GM12878 (cell line): ENCODE measurements at regions not wholly inside any gene's neighbourhood (a gene's known extent, or its start where the extent isn't known, plus 50 kb on each side); places are given as distances from the start of the nearest gene placed in this dataset.

Experiments
- ATAC-seq: fragments of 200-7000 bp; cut with Tn5 transposase; 3 replicates; pipeline ENCODE4 v1.9.1; 2020; ENCODE audit warnings: mild to moderate bottlenecking, moderate library complexity
- BruUV-seq: library from RNA; stranded (reverse); fragments of 400-500 nt; replicated peaks from 2 replicates; lab custom pipeline; 2021; lab: Mats Ljungman, UMichigan
- CTCF ChIA-PET: fragments of 300-600 bp; sonication (Branson Sonifier 250); formaldehyde crosslinking; extraction: SDS; loops from one replicate; lab custom pipeline; 2021; ENCODE audit warnings: inconsistent platforms; lab: Yijun Ruan, JAX
- POLR2A ChIA-PET: fragments of 350-600 bp; formaldehyde crosslinking; extraction: SDS; loops from one replicate; lab custom pipeline; 2021; ENCODE audit warnings: inconsistent platforms; lab: Charles Lee
- RAD21 ChIA-PET: fragments of 300-600 bp; sonication (Branson Sonifier 250); formaldehyde crosslinking; loops from one replicate; lab custom pipeline; 2023; ENCODE audit warnings: antibody characterized with exemption; ENCODE audit not compliant: unreplicated experiment; lab: Charles Lee
- SMC1A ChIA-PET: fragments of 300-600 bp; sonication (Branson Sonifier 250); formaldehyde crosslinking; loops from one replicate; lab custom pipeline; 2023; ENCODE audit not compliant: unreplicated experiment, uncharacterized antibody; lab: Charles Lee
- DNase-seq: peaks from one replicate; pipeline ENCODE4 v3.0.0-alpha.2; 2011; ENCODE audit warnings: low read depth, low spot score
- FAIRE-seq: peaks from 3 replicates; lab custom pipeline; 2011; peaks lifted over from hg19 to GRCh38; lab: Jason Lieb, UNC
- H2AFZ ChIP-seq: 2 replicates; pipeline ENCODE4 v1.6.0; 2011; ENCODE audit warnings: low read depth, low read length, control low read depth; ENCODE audit not compliant: control insufficient read depth
- H3K27ac ChIP-seq: 2 replicates; pipeline ENCODE4 v1.5.1; 2011; ENCODE audit warnings: control low read depth; ENCODE audit not compliant: control insufficient read depth, insufficient read depth
- H3K27me3 ChIP-seq, 2 experiments: replicated peaks in 1 of 2; 2 replicates each; pipeline versions ENCODE4 v1.6.0 to v1.6.1; 2011; ENCODE audit warnings: low read length in 1 of 2; ENCODE audit not compliant: control insufficient read depth in 2 of 2, insufficient read depth in 2 of 2
- H3K36me3 ChIP-seq, 2 experiments: 2 replicates each; pipeline ENCODE4 v1.5.1; 2011; ENCODE audit warnings: low read length in 1 of 2; ENCODE audit not compliant: control insufficient read depth in 2 of 2, insufficient read depth in 2 of 2
- H3K4me1 ChIP-seq: 2 replicates; pipeline ENCODE4 v1.6.1; 2011; ENCODE audit warnings: mild to moderate bottlenecking, low read length, moderate library complexity, mixed read lengths; ENCODE audit not compliant: control insufficient read depth, insufficient read depth
- H3K4me2 ChIP-seq: 2 replicates; pipeline ENCODE4 v1.6.0; 2011; ENCODE audit warnings: control low read depth; ENCODE audit not compliant: control insufficient read depth, insufficient read depth
- H3K4me3 ChIP-seq: fragments of 200-600 bp; sonication (generic); 2 replicates; pipeline ENCODE4 v1.5.1; 2016
- H3K79me2 ChIP-seq: 2 replicates; pipeline ENCODE4 v1.6.0; 2011; ENCODE audit warnings: low read length; ENCODE audit not compliant: control insufficient read depth, insufficient read depth
- H3K9ac ChIP-seq: 2 replicates; pipeline ENCODE4 v1.8.0; 2011; ENCODE audit warnings: low read length, control low read depth, mixed read lengths; ENCODE audit not compliant: control insufficient read depth, insufficient read depth
- H3K9me3 ChIP-seq: replicated peaks from 3 replicates; pipeline ENCODE4 v1.5.1; 2011; ENCODE audit warnings: mild to moderate bottlenecking, low read length; ENCODE audit not compliant: control insufficient read depth, insufficient read depth
- H4K20me1 ChIP-seq: 2 replicates; pipeline ENCODE4 v1.6.0; 2011; ENCODE audit not compliant: control insufficient read depth, insufficient read depth
- BCL3 ChIP-seq: IDR thresholded peaks from 2 replicates; pipeline ENCODE4 v1.6.1; 2011; ENCODE audit warnings: borderline replicate concordance, low read depth, mild to moderate bottlenecking, moderate library complexity, low read length; ENCODE audit not compliant: insufficient read depth, poor library complexity, severe bottlenecking
- CEBPB ChIP-seq, 2 experiments: fragments of 150-350 bp in 1 of 2; IDR thresholded peaks; 2 replicates each; pipeline ENCODE4 v1.6.1; 2012 to 2014; ENCODE audit warnings: low read depth in 2 of 2, low read length in 2 of 2, borderline replicate concordance in 1 of 2, inconsistent platforms in 1 of 2
- CHD1 ChIP-seq: IDR thresholded peaks from 2 replicates; pipeline ENCODE4 v1.6.1; 2012; ENCODE audit warnings: low read depth, low read length, improper control_type of control experiment
- CREB1 ChIP-seq: IDR thresholded peaks from 2 replicates; pipeline ENCODE4 v1.6.1; 2012; ENCODE audit warnings: low read depth, mild to moderate bottlenecking, inconsistent platforms
- CUX1 ChIP-seq: IDR thresholded peaks from 2 replicates; pipeline ENCODE4 v1.6.1; 2012; ENCODE audit warnings: improper control_type of control experiment, low read depth, low read length; ENCODE audit not compliant: insufficient replicate concordance
- KLF5 ChIP-seq: fragments of 450-650 bp; IDR thresholded peaks from 2 replicates; pipeline ENCODE4 v1.6.1; 2014; ENCODE audit warnings: mild to moderate bottlenecking; ENCODE audit not compliant: partially characterized antibody
- TBL1XR1 ChIP-seq: IDR thresholded peaks from 2 replicates; pipeline ENCODE4 v1.6.1; 2012; ENCODE audit warnings: low read depth, low read length, improper control_type of control experiment
- ZNF207 ChIP-seq: fragments of 450-650 bp; IDR thresholded peaks from 2 replicates; pipeline ENCODE4 v1.6.1; 2014; ENCODE audit warnings: antibody characterized with exemption, mild to moderate bottlenecking, borderline replicate concordance
- WGBS: methylation state at CpG from one replicate; pipeline ENCODE4 v1.1.6; 2016; ENCODE audit warnings: low lambda C conversion rate; ENCODE audit not compliant: insufficient replicate concordance, insufficient coverage; ENCODE audit errors: missing lambda C conversion rate; 5-methylcytosine and 5-hydroxymethylcytosine counted together
- in situ Hi-C: fragments of 300-500 bp; cut with MboI; formaldehyde crosslinking; loops from 9 replicates; pipeline ENCODE4 v1.14.3; 2018; ENCODE audit warnings: mixed read lengths
- intact Hi-C: fragments of 100-400 bp; cut with micrococcal nuclease; formaldehyde crosslinking; loops from one replicate; pipeline ENCODE4 v1.14.2; 2022; ENCODE audit not compliant: unreplicated experiment

GRCh38 chr4:128384091-128384520, 96.5 kb upstream of the PGRMC2 start (continued):
- TF ChIP-seq KLF5 = no peak
- TF ChIP-seq TBL1XR1 = no peak
- TF ChIP-seq CEBPB (IDR thresholded peaks at IDR 0.05; ENCODE audit: borderline replicate concordance in 1 of 2, low read depth in 2 of 2, low read length in 2 of 2) = no peak

GRCh38 chr4:128381748-128382559, 94.3 kb upstream of the PGRMC2 start:
- DNase-seq (no peak), ATAC-seq (no peak), FAIRE-seq (no peak)
- Histone ChIP-seq H3K27ac (no peak overlapping the region), H3K27me3 (no peaks in the 10 kb centered on the region), H3K4me1 (no peaks in the 10 kb centered on the region), H3K9ac (no peak overlapping the region), H3K36me3 (no peaks in the 10 kb centered on the region), H3K4me2 (no peak overlapping the region), H3K4me3 (no peak overlapping the region), H2AFZ (no peak overlapping the region), H3K79me2 (no peaks in the 10 kb centered on the region), H3K9me3 (no peaks in the 10 kb centered on the region; the same call in 2 of the 3 replicates), H4K20me1 (no peaks in the 10 kb centered on the region)
- intact Hi-C loops (no loop called here), in situ Hi-C loops (no loop called here)
- 40% methylated on average over 4 of the region's 4 CpGs for WGBS
- TF ChIP-seq BCL3 (no peak), CREB1 (no peak), CHD1 (no peak), ZNF207 (no peak), CUX1 (no peak)
- RAD21 ChIA-PET = interaction anchor here (0.9 kb wide), 2 partner anchors 9 to 75 kb away, joined by 3 to 4 read pairs; no protein-coding TSS in a partner anchor
- CTCF ChIA-PET = interaction anchor here (0.9 to 1.6 kb wide), 4 partner anchors 11 to 95 kb away, joined by 3 to 6 read pairs (median 4); no protein-coding TSS in a partner anchor
- BruUV-seq = no TSS peak
- SMC1A ChIA-PET = interaction anchor here (0.8 to 1.7 kb wide), 4 partner anchors 11 to 121 kb away, joined by 3 to 5 read pairs (median 4); no protein-coding TSS in a partner anchor
- POLR2A ChIA-PET = no interaction called here
